ENCODE measurements at regions not wholly inside any gene's neighbourhood (a gene's known extent, or its start where the extent isn't known, plus 50 kb on each side); places are given as distances from the start of the nearest gene placed in this dataset.

- no peak for TF ChIP-seq ZBTB33 (IDR thresholded peaks at IDR 0.05)
- TF ChIP-seq GABPA (IDR thresholded peaks at IDR 0.05 in 1 of 2, conservative IDR thresholded peaks at IDR 0.05 in 1 of 2), result no peak
- no peak for TF ChIP-seq SP1 (IDR thresholded peaks at IDR 0.05)
Observed at GRCh38 chr14:105878125-105878524, 351.7 kb downstream of the TMEM121 start (continued).

- WGBS, result 83% methylated on average over 13 of the region's 13 CpGs
- Histone ChIP-seq H3K36me3 (ENCODE audit: control insufficient read depth in 4 of 4, insufficient read depth in 3 of 4, low read depth in 1 of 4, low read length in 3 of 4) (no peaks in the 10 kb centered on the region), H3K4me3 (ENCODE audit: low read depth in 1 of 3, low read length in 3 of 3) (no peak overlapping the region), H3K4me1 (ENCODE audit: control insufficient read depth in 4 of 4, insufficient read depth in 4 of 4, low read length in 3 of 4) (no peaks in the 10 kb centered on the region), H3K27me3 (ENCODE audit: control insufficient read depth in 4 of 4, insufficient read depth in 4 of 4, low read length in 3 of 4) (peaks cover 0 to 3% (median 0%) of the 10 kb centered on the region in 4 donors), H3K27ac (ENCODE audit: low read depth in 1 of 2, low read length in 2 of 2) (no peak overlapping the region), H3K9ac (ENCODE audit: low read depth in 1 of 2, low read length in 2 of 2) (no peak overlapping the region), H3K9me3 (ENCODE audit: control insufficient read depth in 4 of 4, low read length in 3 of 4) (no peaks in the 10 kb centered on the region)
- no peak for DNase-seq (ENCODE audit: low spot score)
- TF ChIP-seq HNF4A (conservative IDR thresholded peaks at IDR 0.05) (no peak), HNF4G (IDR thresholded peaks at IDR 0.05) (no peak), FOXA2 (IDR thresholded peaks at IDR 0.05) (no peak), GABPA (IDR thresholded peaks at IDR 0.05 in 1 of 2, conservative IDR thresholded peaks at IDR 0.05 in 1 of 2) (no peak), JUND (IDR thresholded peaks at IDR 0.05) (no peak), RXRA (IDR thresholded peaks at IDR 0.05) (no peak), ATF3 (IDR thresholded peaks at IDR 0.05) (no peak), RAD21 (IDR thresholded peaks at IDR 0.05) (no peak), REST (IDR thresholded peaks at IDR 0.05) (no peak), EGR1 (IDR thresholded peaks at IDR 0.05; ENCODE audit: low read depth in 2 of 2) (no peak), NR2F2 (IDR thresholded peaks at IDR 0.05) (no peak), FOXA1 (IDR thresholded peaks at IDR 0.05) (no peak), ZBTB33 (IDR thresholded peaks at IDR 0.05) (no peak), YY1 (IDR thresholded peaks at IDR 0.05) (no peak)
Observed at GRCh38 chr14:105878554-105878953, 352.2 kb downstream of the TMEM121 start.
